B cell (primary cell): ENCODE measurements at regions not wholly inside any gene's neighbourhood (a gene's known extent, or its start where the extent isn't known, plus 50 kb on each side); places are given as distances from the start of the nearest gene placed in this dataset.

Experiments
- CTCF ChIP-seq: fragments of 200-600 bp; IDR thresholded peaks from one replicate; pipeline ENCODE4 v1.8.0; 2022; ENCODE audit warnings: antibody characterized with exemption, mild to moderate bottlenecking
- EZH2 ChIP-seq: IDR thresholded peaks from 2 replicates; pipeline ENCODE4 v1.6.1; 2012; ENCODE audit warnings: borderline replicate concordance, low read depth, mild to moderate bottlenecking, moderate library complexity, low read length; ENCODE audit not compliant: insufficient read depth, poor library complexity, severe bottlenecking

- no peak for TF ChIP-seq CTCF
- no peak for TF ChIP-seq EZH2
These were observed 249.6 kb downstream of the DCDC2C start for GRCh38 chr2:3952866-3953516.
